OCI-LY1 (cell line): ENCODE measurements at regions not wholly inside any gene's neighbourhood (a gene's known extent, or its start where the extent isn't known, plus 50 kb on each side); places are given as distances from the start of the nearest gene placed in this dataset.

Experiments used
- EZH2 ChIP-seq: fragments of 200-600 bp; sonication (generic), shearing (Covaris generic); IDR thresholded peaks from 2 replicates; pipeline ENCODE4 v1.8.0; 2017; ENCODE audit warnings: borderline replicate concordance, mixed run types, mild to moderate bottlenecking, antibody characterized with exemption, low read length, moderate library complexity, mixed read lengths
- TF ChIP-seq, protein P1 (sequence below): fragments of 200-600 bp; sonication (generic), shearing (Covaris generic); IDR thresholded peaks from 2 replicates; pipeline ENCODE4 v1.5.1; 2017; ENCODE audit warnings: mild to moderate bottlenecking, antibody characterized with exemption, low read length, moderate library complexity, mixed read lengths

- TF ChIP-seq, protein P1, sequence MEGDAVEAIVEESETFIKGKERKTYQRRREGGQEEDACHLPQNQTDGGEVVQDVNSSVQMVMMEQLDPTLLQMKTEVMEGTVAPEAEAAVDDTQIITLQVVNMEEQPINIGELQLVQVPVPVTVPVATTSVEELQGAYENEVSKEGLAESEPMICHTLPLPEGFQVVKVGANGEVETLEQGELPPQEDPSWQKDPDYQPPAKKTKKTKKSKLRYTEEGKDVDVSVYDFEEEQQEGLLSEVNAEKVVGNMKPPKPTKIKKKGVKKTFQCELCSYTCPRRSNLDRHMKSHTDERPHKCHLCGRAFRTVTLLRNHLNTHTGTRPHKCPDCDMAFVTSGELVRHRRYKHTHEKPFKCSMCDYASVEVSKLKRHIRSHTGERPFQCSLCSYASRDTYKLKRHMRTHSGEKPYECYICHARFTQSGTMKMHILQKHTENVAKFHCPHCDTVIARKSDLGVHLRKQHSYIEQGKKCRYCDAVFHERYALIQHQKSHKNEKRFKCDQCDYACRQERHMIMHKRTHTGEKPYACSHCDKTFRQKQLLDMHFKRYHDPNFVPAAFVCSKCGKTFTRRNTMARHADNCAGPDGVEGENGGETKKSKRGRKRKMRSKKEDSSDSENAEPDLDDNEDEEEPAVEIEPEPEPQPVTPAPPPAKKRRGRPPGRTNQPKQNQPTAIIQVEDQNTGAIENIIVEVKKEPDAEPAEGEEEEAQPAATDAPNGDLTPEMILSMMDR, result no peak
- no peak for TF ChIP-seq EZH2
Measured at GRCh38 chr3:102177075-102177755, 257.6 kb upstream of the ZPLD1 start.
